Gastrocnemius medialis (tissue), 4 donors: ENCODE measurements at regions not wholly inside any gene's neighbourhood (a gene's known extent, or its start where the extent isn't known, plus 50 kb on each side); places are given as distances from the start of the nearest gene placed in this dataset.

Experiments used
- ATAC-seq, 2 donors: fragments of 150-250 bp; one replicate each; pipeline ENCODE4 v1.9.1; 2016
- DNase-seq, 2 donors: peaks; one replicate each; pipeline ENCODE4 v3.0.0-alpha.2; 2019
- H3K27ac ChIP-seq, 4 donors: fragments of 200-600 bp; sonication (generic); 1 replicate in 1 of 4; 2 replicates in 3 of 4; pipeline ENCODE4 v1.5.1; 2016 to 2018; ENCODE audit warnings: mild to moderate bottlenecking in 2 of 4, moderate library complexity in 1 of 4
- H3K27me3 ChIP-seq, 3 donors: fragments of 200-600 bp; sonication (generic) in 2 of 3; 1 replicate in 1 of 3; 2 replicates in 2 of 3; pipeline versions ENCODE4 v1.5.1 to v1.6.0; 2016 to 2019; ENCODE audit warnings: mild to moderate bottlenecking in 1 of 3, moderate library complexity in 1 of 3
- H3K36me3 ChIP-seq, 2 donors: fragments of 200-600 bp; sonication (generic) in 1 of 2; one replicate each; pipeline ENCODE4 v1.5.1; 2017 to 2018
- H3K4me1 ChIP-seq, 2 donors: fragments of 200-600 bp; sonication (generic) in 1 of 2; one replicate each; pipeline ENCODE4 v1.5.1; 2016 to 2017; ENCODE audit warnings: mild to moderate bottlenecking in 2 of 2
- H3K4me3 ChIP-seq, 4 donors: fragments of 200-600 bp; sonication (generic) in 3 of 4; 1 replicate in 1 of 4; 2 replicates in 3 of 4; pipeline ENCODE4 v1.5.1; 2016 to 2019; ENCODE audit warnings: mild to moderate bottlenecking in 2 of 4
- H3K9me3 ChIP-seq, 3 donors: fragments of 200-600 bp; sonication (generic) in 2 of 3; 1 replicate in 1 of 3; 2 replicates in 2 of 3; pipeline ENCODE4 v1.5.1; 2016 to 2019
- CTCF ChIP-seq, 5 experiments: fragments of 450-650 bp in 3 of 5; fragments of 200-600 bp in 2 of 5; sonication (generic) in 2 of 5; IDR thresholded peaks in 4 of 5; conservative IDR thresholded peaks in 1 of 5; 1 replicate in 4 of 5; 2 replicates in 1 of 5; pipeline ENCODE4 v1.5.1; 2016 to 2019; ENCODE audit warnings: antibody characterized with exemption in 5 of 5, mild to moderate bottlenecking in 3 of 5, moderate library complexity in 3 of 5
- POLR2A ChIP-seq, 2 donors: fragments of 450-650 bp; IDR thresholded peaks; one replicate each; pipeline ENCODE4 v1.6.1; 2017; ENCODE audit warnings: antibody characterized with exemption in 2 of 2, mild to moderate bottlenecking in 2 of 2, moderate library complexity in 2 of 2
- in situ Hi-C, 4 donors: fragments of 200-750 bp; cut with MboI; loops; one replicate each; pipeline versions ENCODE4 v1.15.0 to v1.8.0; 2017; ENCODE audit warnings: low sequenced_read_pairs in 4 of 4
- intact Hi-C: fragments of 100-400 bp; cut with DNase I; formaldehyde crosslinking; loops from one replicate; pipeline ENCODE4 v1.15.1; 2023; ENCODE audit warnings: low total_unique reads

DNA sequence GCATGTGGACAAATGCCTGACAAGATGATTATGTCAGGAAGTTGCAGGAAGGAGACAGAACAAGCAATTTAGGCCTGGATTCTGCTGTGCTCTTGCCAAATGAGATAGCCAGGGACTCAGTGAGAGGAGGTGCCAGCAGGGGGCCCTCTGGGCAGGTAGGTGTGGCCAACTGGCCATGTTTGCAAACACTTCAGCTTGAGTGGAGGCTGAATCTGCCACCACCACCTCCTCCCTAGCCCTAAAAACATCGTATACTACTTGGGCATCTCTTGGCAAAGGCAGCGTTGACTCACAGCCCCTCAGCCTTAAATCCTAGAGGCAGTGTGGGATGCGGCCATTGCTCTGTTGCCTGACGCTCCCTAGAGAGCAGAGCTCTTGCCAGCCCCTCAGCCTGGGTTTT, 95.1 kb upstream of the PLET1 start:
- ATAC-seq (no peak), DNase-seq (no peak)
- H3K9me3 ChIP-seq, result no peaks in the 10 kb centered on the region
- no peak overlapping the region for H3K27ac ChIP-seq
- no peaks in the 10 kb centered on the region for H3K27me3 ChIP-seq
- H3K4me3 ChIP-seq, result no peak overlapping the region
- peaks cover 0 to 8% of the 10 kb centered on the region in 2 donors for H3K4me1 ChIP-seq
- TF ChIP-seq CTCF (IDR thresholded peaks at IDR 0.05 in 4 of 5, conservative IDR thresholded peaks at IDR 0.05 in 1 of 5) (no peak), POLR2A (IDR thresholded peaks at IDR 0.05) (no peak)
- in situ Hi-C loops, result no loop called here
- intact Hi-C loops, result no loop called here
- H3K36me3 ChIP-seq, result no peaks in the 10 kb centered on the region

DNA sequence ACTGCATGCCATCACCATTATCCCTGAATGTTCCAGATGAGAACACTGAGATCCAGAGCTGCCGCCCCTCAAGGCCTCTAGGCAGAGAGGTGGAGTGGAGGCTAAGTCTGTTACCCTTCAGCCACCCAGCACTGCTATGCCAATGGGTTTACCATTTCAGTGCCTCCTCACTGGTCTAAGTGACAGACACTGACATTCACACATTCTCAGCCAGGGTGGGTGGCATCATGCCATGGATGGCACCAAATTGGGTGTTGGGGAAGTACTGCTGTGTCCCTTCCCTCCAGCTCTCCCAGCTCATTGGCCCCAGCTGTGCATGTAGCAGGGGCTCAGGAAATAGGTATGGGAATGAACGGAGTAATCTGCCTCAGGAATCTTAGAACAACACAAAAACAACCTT, 96.8 kb upstream of the PLET1 start:
- no peak for TF ChIP-seq POLR2A (IDR thresholded peaks at IDR 0.05)
- no peak for TF ChIP-seq CTCF (IDR thresholded peaks at IDR 0.05 in 4 of 5, conservative IDR thresholded peaks at IDR 0.05 in 1 of 5)
- peaks cover 0 to 8% of the 10 kb centered on the region in 2 donors for H3K4me1 ChIP-seq
- no peak for ATAC-seq
- H3K27ac ChIP-seq, result no peak overlapping the region
- no peaks in the 10 kb centered on the region for H3K9me3 ChIP-seq
- in situ Hi-C loops (no loop called here), intact Hi-C loops (no loop called here)
- H3K36me3 ChIP-seq, result no peaks in the 10 kb centered on the region
- no peak overlapping the region for H3K4me3 ChIP-seq
- H3K27me3 ChIP-seq, result no peaks in the 10 kb centered on the region
- no peak for DNase-seq

- Histone ChIP-seq H3K4me1 (peaks cover 0 to 8% of the 10 kb centered on the region in 2 donors), H3K4me3 (no peak overlapping the region), H3K9me3 (no peaks in the 10 kb centered on the region), H3K27ac (no peak overlapping the region), H3K36me3 (no peaks in the 10 kb centered on the region), H3K27me3 (no peaks in the 10 kb centered on the region)
- TF ChIP-seq CTCF (IDR thresholded peaks at IDR 0.05 in 4 of 5, conservative IDR thresholded peaks at IDR 0.05 in 1 of 5) (no peak), POLR2A (IDR thresholded peaks at IDR 0.05) (no peak)
- in situ Hi-C loops, result no loop called here
- DNase-seq (no peak), ATAC-seq (no peak)
- intact Hi-C loops, result no loop called here
Measured at GRCh38 chr11:112361396-112361795, 100.7 kb upstream of the PLET1 start.

DNA sequence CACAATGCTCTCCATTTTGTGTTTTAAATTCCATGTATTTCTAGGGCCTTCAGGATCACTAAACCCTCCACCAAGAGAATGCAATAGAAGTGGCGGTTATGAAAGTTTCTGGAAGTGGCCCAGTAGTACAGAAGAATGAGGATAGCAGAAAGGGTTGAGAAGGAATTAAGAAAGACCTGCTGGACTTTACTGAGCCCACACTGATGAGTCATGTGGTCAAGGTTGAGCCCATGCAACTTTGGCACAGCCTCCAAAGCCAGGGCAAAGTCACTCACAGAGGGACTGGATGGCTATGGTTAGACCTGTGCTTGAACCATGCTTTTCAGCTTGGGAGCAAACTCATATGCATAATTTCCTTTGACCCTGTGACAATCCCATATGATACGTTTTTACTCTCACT, 102.9 kb upstream of the PLET1 start:
- H3K4me1 ChIP-seq, result peaks cover 0 to 5% of the 10 kb centered on the region in 2 donors
- H3K4me3 ChIP-seq, result no peak overlapping the region
- H3K27me3 ChIP-seq, result no peaks in the 10 kb centered on the region
- no peak for ATAC-seq
- in situ Hi-C loops, result no loop called here
- intact Hi-C loops, result no loop called here
- TF ChIP-seq CTCF (IDR thresholded peaks at IDR 0.05 in 4 of 5, conservative IDR thresholded peaks at IDR 0.05 in 1 of 5) (no peak), POLR2A (IDR thresholded peaks at IDR 0.05) (no peak)
- H3K36me3 ChIP-seq, result no peaks in the 10 kb centered on the region
- H3K27ac ChIP-seq, result no peak overlapping the region
- DNase-seq, result no peak
- H3K9me3 ChIP-seq, result no peaks in the 10 kb centered on the region

DNA sequence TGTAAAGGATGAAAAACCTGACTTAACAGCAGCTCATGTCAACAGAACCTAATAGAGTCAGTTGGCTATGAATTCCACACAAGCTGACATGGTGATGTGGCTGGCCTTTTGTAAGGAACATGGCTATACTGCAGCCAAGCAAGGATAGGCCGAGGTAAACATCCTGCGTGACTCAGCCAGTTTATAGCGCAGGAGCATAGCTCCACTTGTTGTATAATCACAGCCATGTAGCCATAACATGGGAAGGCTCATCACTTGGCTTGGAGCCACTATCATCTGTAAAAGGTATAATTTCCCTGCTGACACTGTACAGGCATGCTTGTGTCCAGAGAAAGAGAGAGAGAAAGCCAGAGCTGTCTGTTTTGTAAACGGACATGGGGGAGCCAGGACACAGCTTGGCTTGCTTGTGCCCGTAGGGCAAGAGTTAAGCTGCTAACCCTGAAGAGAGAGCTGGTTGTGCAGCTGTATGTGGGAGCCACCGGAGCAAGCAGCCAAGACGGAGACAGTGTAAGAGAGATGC, 104.4 kb upstream of the PLET1 start:
- Histone ChIP-seq H3K4me3 (no peak overlapping the region), H3K4me1 (no peaks in the 10 kb centered on the region), H3K9me3 (no peaks in the 10 kb centered on the region), H3K27me3 (no peaks in the 10 kb centered on the region), H3K36me3 (no peaks in the 10 kb centered on the region), H3K27ac (no peak overlapping the region)
- TF ChIP-seq CTCF (IDR thresholded peaks at IDR 0.05 in 4 of 5, conservative IDR thresholded peaks at IDR 0.05 in 1 of 5), result no peak
- no peak for TF ChIP-seq POLR2A (IDR thresholded peaks at IDR 0.05)
- ATAC-seq (no peak), DNase-seq (no peak)
- intact Hi-C loops, result no loop called here
- in situ Hi-C loops, result no loop called here
